Thoracic aorta (tissue), 2 donors: ENCODE measurements at regions not wholly inside any gene's neighbourhood (a gene's known extent, or its start where the extent isn't known, plus 50 kb on each side); places are given as distances from the start of the nearest gene placed in this dataset.

ENCODE experiments used
- ATAC-seq: fragments of 150-250 bp; one replicate; pipeline ENCODE4 v1.8.0; 2017; ENCODE audit warnings: low read depth; ENCODE audit not compliant: insufficient number of reproducible peaks, low FRiP score
- DNase-seq: peaks from one replicate; pipeline ENCODE4 v3.0.0-alpha.2; 2020; ENCODE audit warnings: low spot score
- H3K27ac ChIP-seq, 2 donors: fragments of 200-600 bp; sonication (generic); 1 replicate in 1 of 2; 2 replicates in 1 of 2; pipeline ENCODE4 v1.5.1; 2016; ENCODE audit warnings: mild to moderate bottlenecking in 2 of 2, moderate library complexity in 2 of 2
- H3K27me3 ChIP-seq: fragments of 200-600 bp; sonication (generic); replicated peaks from 2 replicates; pipeline ENCODE4 v1.6.0; 2016; ENCODE audit warnings: mild to moderate bottlenecking; ENCODE audit not compliant: insufficient read depth
- H3K36me3 ChIP-seq: fragments of 200-600 bp; sonication (generic); one replicate; pipeline ENCODE4 v1.5.1; 2016
- H3K4me1 ChIP-seq, 2 donors: fragments of 200-600 bp; sonication (generic); 1 replicate in 1 of 2; 2 replicates in 1 of 2; pipeline versions ENCODE4 v1.5.1 to v1.6.0; 2016; ENCODE audit warnings: low read depth in 2 of 2, mild to moderate bottlenecking in 1 of 2; ENCODE audit not compliant: control insufficient read depth in 1 of 2
- H3K4me3 ChIP-seq: fragments of 200-600 bp; sonication (generic); 2 replicates; pipeline ENCODE4 v1.5.1; 2016; ENCODE audit warnings: mild to moderate bottlenecking
- H3K9me3 ChIP-seq: fragments of 200-600 bp; sonication (generic); 2 replicates; pipeline ENCODE4 v1.5.1; 2016
- CTCF ChIP-seq: fragments of 200-600 bp; sonication (generic); IDR thresholded peaks from one replicate; pipeline ENCODE4 v1.5.1; 2019; ENCODE audit warnings: antibody characterized with exemption

GRCh38 chr2:228649447-228649846 is 468.0 kb upstream of the SPHKAP start:
- ATAC-seq (no peak), DNase-seq (no peak)
- Histone ChIP-seq H3K4me3 (no peak overlapping the region), H3K36me3 (no peaks in the 10 kb centered on the region), H3K4me1 (no peaks in the 10 kb centered on the region), H3K27me3 (no peaks in the 10 kb centered on the region), H3K9me3 (no peaks in the 10 kb centered on the region), H3K27ac (no peak overlapping the region)
- no peak for TF ChIP-seq CTCF

GRCh38 chr2:228648541-228648940 is 467.1 kb upstream of the SPHKAP start:
- no peaks in the 10 kb centered on the region for H3K27me3 ChIP-seq
- ATAC-seq (no peak), DNase-seq (no peak)
- no peaks in the 10 kb centered on the region for H3K36me3 ChIP-seq
- TF ChIP-seq CTCF, result no peak
- no peak overlapping the region for H3K4me3 ChIP-seq
- no peak overlapping the region for H3K27ac ChIP-seq
- no peaks in the 10 kb centered on the region for H3K4me1 ChIP-seq
- H3K9me3 ChIP-seq, result no peaks in the 10 kb centered on the region

- Histone ChIP-seq H3K27ac (no peak overlapping the region), H3K36me3 (no peaks in the 10 kb centered on the region), H3K4me3 (no peak overlapping the region), H3K9me3 (no peaks in the 10 kb centered on the region), H3K27me3 (no peaks in the 10 kb centered on the region), H3K4me1 (no peaks in the 10 kb centered on the region)
- ATAC-seq, result no peak
- no peak for TF ChIP-seq CTCF
- DNase-seq, result no peak
These were observed 464.6 kb upstream of the SPHKAP start for GRCh38 chr2:228646061-228646460.

GRCh38 chr2:228644199-228644598 is 462.7 kb upstream of the SPHKAP start:
- no peaks in the 10 kb centered on the region for H3K36me3 ChIP-seq
- H3K27me3 ChIP-seq, result no peaks in the 10 kb centered on the region
- ATAC-seq (no peak), DNase-seq (no peak)
- no peak overlapping the region for H3K4me3 ChIP-seq
- H3K9me3 ChIP-seq, result no peaks in the 10 kb centered on the region
- H3K27ac ChIP-seq, result no peak overlapping the region
- H3K4me1 ChIP-seq, result no peaks in the 10 kb centered on the region
- no peak for TF ChIP-seq CTCF

- H3K36me3 ChIP-seq, result no peaks in the 10 kb centered on the region
- TF ChIP-seq CTCF, result no peak
- DNase-seq (no peak), ATAC-seq (no peak)
- no peak overlapping the region for H3K4me3 ChIP-seq
- no peaks in the 10 kb centered on the region for H3K4me1 ChIP-seq
- no peak overlapping the region for H3K27ac ChIP-seq
- H3K27me3 ChIP-seq, result no peaks in the 10 kb centered on the region
- H3K9me3 ChIP-seq, result no peaks in the 10 kb centered on the region
These were observed 461.4 kb upstream of the SPHKAP start for GRCh38 chr2:228642861-228643260.
